ENCODE measurements at regions not wholly inside any gene's neighbourhood (a gene's known extent, or its start where the extent isn't known, plus 50 kb on each side); places are given as distances from the start of the nearest gene placed in this dataset.

GRCh38 chrX:124993735-124994134 is 325.9 kb upstream of the TEX13C start:
- no peaks in the 10 kb centered on the region for H4K20me1 ChIP-seq (ENCODE audit: insufficient read depth)
- intact Hi-C loops (cut with micrococcal nuclease) = no loop called here
- no peaks in the 10 kb centered on the region for H3K79me2 ChIP-seq (ENCODE audit: insufficient read depth, low read length)
- no peak overlapping the region for H3K4me3 ChIP-seq (replicated peaks in 1 of 2; ENCODE audit: low read depth in 1 of 2, low read length in 2 of 2)
- ATAC-seq (no peak), DNase-seq (ENCODE audit: low read depth, low spot score) (no peak)
- ChIA-PET POLR2A (no interaction called here), CTCF (no interaction called here), RAD21 (ENCODE audit: low non-redundant PET in 1 of 2, low total read pairs in 2 of 2, uncharacterized antibody in 2 of 2, unreplicated experiment in 2 of 2) (no interaction called here)
- no TSS peak for BruUV-seq (replicated peaks)
- no peaks in the 10 kb centered on the region for H3K9me3 ChIP-seq (ENCODE audit: control insufficient read depth in 1 of 2, insufficient read depth in 1 of 2, low read depth in 1 of 2, low read length in 2 of 2)
- TF ChIP-seq POLR2AphosphoS5 (IDR thresholded peaks at IDR 0.05; ENCODE audit: low read depth, low read length) (no peak), FOSL1 (IDR thresholded peaks at IDR 0.05; ENCODE audit: low read depth) (no peak), SRF (IDR thresholded peaks at IDR 0.05; ENCODE audit: low read depth) (no peak), ZNF274 (IDR thresholded peaks at IDR 0.05; ENCODE audit: low read depth, low read length) (no peak), CTCF (IDR thresholded peaks at IDR 0.05 in 2 of 3, conservative IDR thresholded peaks at IDR 0.05 in 1 of 3; ENCODE audit: borderline replicate concordance in 1 of 3, insufficient read depth in 1 of 3, low read depth in 2 of 3, low read length in 2 of 3) (no peak), RAD21 (IDR thresholded peaks at IDR 0.05; ENCODE audit: low read depth) (no peak), EZH2phosphoT487 (IDR thresholded peaks at IDR 0.05; ENCODE audit: borderline replicate concordance) (no peak), SIN3A (IDR thresholded peaks at IDR 0.05; ENCODE audit: low read depth) (no peak), JUND (IDR thresholded peaks at IDR 0.05) (no peak), EGR1 (IDR thresholded peaks at IDR 0.05; ENCODE audit: low read depth) (no peak), EZH2 (IDR thresholded peaks at IDR 0.05) (no peak), ELF1 (IDR thresholded peaks at IDR 0.05; ENCODE audit: borderline replicate concordance, low read depth) (no peak), POLR2A (IDR thresholded peaks at IDR 0.05; ENCODE audit: borderline replicate concordance, extremely low read depth, insufficient read depth, insufficient read length) (no peak), CBX3 (IDR thresholded peaks at IDR 0.05; ENCODE audit: low read depth) (no peak), TCF7L2 (IDR thresholded peaks at IDR 0.05; ENCODE audit: borderline replicate concordance, extremely low read depth, insufficient read depth, insufficient read length) (no peak), ZFX (IDR thresholded peaks at IDR 0.05) (no peak), YY1 (IDR thresholded peaks at IDR 0.05; ENCODE audit: extremely low read depth, insufficient replicate concordance, low read depth, low read length) (no peak)
- TF ChIP-seq, protein P1, sequence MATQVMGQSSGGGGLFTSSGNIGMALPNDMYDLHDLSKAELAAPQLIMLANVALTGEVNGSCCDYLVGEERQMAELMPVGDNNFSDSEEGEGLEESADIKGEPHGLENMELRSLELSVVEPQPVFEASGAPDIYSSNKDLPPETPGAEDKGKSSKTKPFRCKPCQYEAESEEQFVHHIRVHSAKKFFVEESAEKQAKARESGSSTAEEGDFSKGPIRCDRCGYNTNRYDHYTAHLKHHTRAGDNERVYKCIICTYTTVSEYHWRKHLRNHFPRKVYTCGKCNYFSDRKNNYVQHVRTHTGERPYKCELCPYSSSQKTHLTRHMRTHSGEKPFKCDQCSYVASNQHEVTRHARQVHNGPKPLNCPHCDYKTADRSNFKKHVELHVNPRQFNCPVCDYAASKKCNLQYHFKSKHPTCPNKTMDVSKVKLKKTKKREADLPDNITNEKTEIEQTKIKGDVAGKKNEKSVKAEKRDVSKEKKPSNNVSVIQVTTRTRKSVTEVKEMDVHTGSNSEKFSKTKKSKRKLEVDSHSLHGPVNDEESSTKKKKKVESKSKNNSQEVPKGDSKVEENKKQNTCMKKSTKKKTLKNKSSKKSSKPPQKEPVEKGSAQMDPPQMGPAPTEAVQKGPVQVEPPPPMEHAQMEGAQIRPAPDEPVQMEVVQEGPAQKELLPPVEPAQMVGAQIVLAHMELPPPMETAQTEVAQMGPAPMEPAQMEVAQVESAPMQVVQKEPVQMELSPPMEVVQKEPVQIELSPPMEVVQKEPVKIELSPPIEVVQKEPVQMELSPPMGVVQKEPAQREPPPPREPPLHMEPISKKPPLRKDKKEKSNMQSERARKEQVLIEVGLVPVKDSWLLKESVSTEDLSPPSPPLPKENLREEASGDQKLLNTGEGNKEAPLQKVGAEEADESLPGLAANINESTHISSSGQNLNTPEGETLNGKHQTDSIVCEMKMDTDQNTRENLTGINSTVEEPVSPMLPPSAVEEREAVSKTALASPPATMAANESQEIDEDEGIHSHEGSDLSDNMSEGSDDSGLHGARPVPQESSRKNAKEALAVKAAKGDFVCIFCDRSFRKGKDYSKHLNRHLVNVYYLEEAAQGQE (IDR thresholded peaks at IDR 0.05; ENCODE audit: low read depth) = no peak
- TF ChIP-seq, protein P2, sequence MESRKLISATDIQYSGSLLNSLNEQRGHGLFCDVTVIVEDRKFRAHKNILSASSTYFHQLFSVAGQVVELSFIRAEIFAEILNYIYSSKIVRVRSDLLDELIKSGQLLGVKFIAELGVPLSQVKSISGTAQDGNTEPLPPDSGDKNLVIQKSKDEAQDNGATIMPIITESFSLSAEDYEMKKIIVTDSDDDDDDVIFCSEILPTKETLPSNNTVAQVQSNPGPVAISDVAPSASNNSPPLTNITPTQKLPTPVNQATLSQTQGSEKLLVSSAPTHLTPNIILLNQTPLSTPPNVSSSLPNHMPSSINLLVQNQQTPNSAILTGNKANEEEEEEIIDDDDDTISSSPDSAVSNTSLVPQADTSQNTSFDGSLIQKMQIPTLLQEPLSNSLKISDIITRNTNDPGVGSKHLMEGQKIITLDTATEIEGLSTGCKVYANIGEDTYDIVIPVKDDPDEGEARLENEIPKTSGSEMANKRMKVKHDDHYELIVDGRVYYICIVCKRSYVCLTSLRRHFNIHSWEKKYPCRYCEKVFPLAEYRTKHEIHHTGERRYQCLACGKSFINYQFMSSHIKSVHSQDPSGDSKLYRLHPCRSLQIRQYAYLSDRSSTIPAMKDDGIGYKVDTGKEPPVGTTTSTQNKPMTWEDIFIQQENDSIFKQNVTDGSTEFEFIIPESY (IDR thresholded peaks at IDR 0.05; ENCODE audit: extremely low read depth, insufficient replicate concordance, low read length) = no peak
- TF ChIP-seq, protein P3, sequence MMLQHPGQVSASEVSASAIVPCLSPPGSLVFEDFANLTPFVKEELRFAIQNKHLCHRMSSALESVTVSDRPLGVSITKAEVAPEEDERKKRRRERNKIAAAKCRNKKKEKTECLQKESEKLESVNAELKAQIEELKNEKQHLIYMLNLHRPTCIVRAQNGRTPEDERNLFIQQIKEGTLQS (IDR thresholded peaks at IDR 0.05) = no peak
- H3K9ac ChIP-seq (ENCODE audit: low read length) = no peak overlapping the region
- no peaks in the 10 kb centered on the region for H3K9me2 ChIP-seq (ENCODE audit: insufficient read depth)
- H3K4me1 ChIP-seq (ENCODE audit: control insufficient read depth in 1 of 2, insufficient read depth in 2 of 2, low read length in 2 of 2) = no peaks in the 10 kb centered on the region
- no peaks in the 10 kb centered on the region for H3K27me3 ChIP-seq (ENCODE audit: insufficient read depth, low read length)
- no peak overlapping the region for H3K27ac ChIP-seq (ENCODE audit: low read depth, low read length)
- no peak overlapping the region for H3K4me2 ChIP-seq (ENCODE audit: low read length)
- H2AFZ ChIP-seq (ENCODE audit: low read depth, low read length, poor library complexity, severe bottlenecking) = no peak overlapping the region
- H3K36me3 ChIP-seq (ENCODE audit: control insufficient read depth in 1 of 2, insufficient read depth in 2 of 2, low read length in 2 of 2) = no peaks in the 10 kb centered on the region

All from HCT116 (cell line).